ENCODE measurements at regions not wholly inside any gene's neighbourhood (a gene's known extent, or its start where the extent isn't known, plus 50 kb on each side); places are given as distances from the start of the nearest gene placed in this dataset.

GRCh38 chr5:54837981-54838380, 147.4 kb downstream of the ESM1 start:
- TF ChIP-seq POLR2A (IDR thresholded peaks at IDR 0.05): no peak
- TF ChIP-seq, protein P1, sequence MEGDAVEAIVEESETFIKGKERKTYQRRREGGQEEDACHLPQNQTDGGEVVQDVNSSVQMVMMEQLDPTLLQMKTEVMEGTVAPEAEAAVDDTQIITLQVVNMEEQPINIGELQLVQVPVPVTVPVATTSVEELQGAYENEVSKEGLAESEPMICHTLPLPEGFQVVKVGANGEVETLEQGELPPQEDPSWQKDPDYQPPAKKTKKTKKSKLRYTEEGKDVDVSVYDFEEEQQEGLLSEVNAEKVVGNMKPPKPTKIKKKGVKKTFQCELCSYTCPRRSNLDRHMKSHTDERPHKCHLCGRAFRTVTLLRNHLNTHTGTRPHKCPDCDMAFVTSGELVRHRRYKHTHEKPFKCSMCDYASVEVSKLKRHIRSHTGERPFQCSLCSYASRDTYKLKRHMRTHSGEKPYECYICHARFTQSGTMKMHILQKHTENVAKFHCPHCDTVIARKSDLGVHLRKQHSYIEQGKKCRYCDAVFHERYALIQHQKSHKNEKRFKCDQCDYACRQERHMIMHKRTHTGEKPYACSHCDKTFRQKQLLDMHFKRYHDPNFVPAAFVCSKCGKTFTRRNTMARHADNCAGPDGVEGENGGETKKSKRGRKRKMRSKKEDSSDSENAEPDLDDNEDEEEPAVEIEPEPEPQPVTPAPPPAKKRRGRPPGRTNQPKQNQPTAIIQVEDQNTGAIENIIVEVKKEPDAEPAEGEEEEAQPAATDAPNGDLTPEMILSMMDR (IDR thresholded peaks at IDR 0.05): no peak

Measured in Peyer's patch (tissue), 4 donors.